Activated CD4-positive, alpha-beta T cell treated with anti-CD3 and anti-CD28 coated beads, Interleukin-2, amount 50 U/mL, for 16 hours (primary cell): ENCODE measurements at regions not wholly inside any gene's neighbourhood (a gene's known extent, or its start where the extent isn't known, plus 50 kb on each side); places are given as distances from the start of the nearest gene placed in this dataset.
"Not testable (repeated sequence)": the region's sequence is repeated elsewhere in the genome, so short reads cannot be mapped to it uniquely, and the experiment has no call there.

Experiments
- DNase-seq: peaks from one replicate; pipeline ENCODE4 v3.0.0-alpha.2; 2020

GRCh38 chr4:184950926-184951325, 67.4 kb upstream of the HELT start:
- DNase-seq: no peak

GRCh38 chr4:184951668-184952160, 66.6 kb upstream of the HELT start:
- no peak for DNase-seq

- no peak for DNase-seq
Measured at GRCh38 chr4:184952522-184952921, 65.8 kb upstream of the HELT start.

GRCh38 chr4:184953421-184953945, 64.8 kb upstream of the HELT start:
- no peak for DNase-seq

- no peak for DNase-seq
Measured at GRCh38 chr4:184953971-184954370, 64.3 kb upstream of the HELT start.

GRCh38 chr4:184954482-184954881, 63.8 kb upstream of the HELT start:
- no peak for DNase-seq

GRCh38 chr4:184955116-184955515, 63.2 kb upstream of the HELT start:
- no peak for DNase-seq

GRCh38 chr4:184955636-184956035, 62.7 kb upstream of the HELT start:
- no peak for DNase-seq

GRCh38 chr4:184957446-184958115, 60.7 kb upstream of the HELT start:
- DNase-seq: no peak

GRCh38 chr4:184958127-184958922, 60.0 kb upstream of the HELT start:
- no peak for DNase-seq

- no peak for DNase-seq
Measured at GRCh38 chr4:184958923-184959210, 59.4 kb upstream of the HELT start.

GRCh38 chr4:184959309-184959708, 59.0 kb upstream of the HELT start:
- DNase-seq: no peak

GRCh38 chr4:184959786-184960185, 58.5 kb upstream of the HELT start:
- no peak for DNase-seq

- DNase-seq: no peak
Measured at GRCh38 chr4:184960505-184960971, 57.8 kb upstream of the HELT start.

GRCh38 chr4:184961660-184962059, 56.6 kb upstream of the HELT start:
- DNase-seq: no peak

- DNase-seq: no peak
Measured at GRCh38 chr4:184962125-184962638, 56.1 kb upstream of the HELT start.

- not testable (repeated sequence) for DNase-seq
Measured at GRCh38 chr4:184965230-184966050, 52.9 kb upstream of the HELT start.

- not testable (repeated sequence) for DNase-seq
Measured at GRCh38 chr4:184966051-184966691, 52.1 kb upstream of the HELT start.

- DNase-seq: peak; percentile 15
Measured at GRCh38 chr4:184967699-184968098, 50.6 kb upstream of the HELT start.

GRCh38 chr4:184968366-184968765, 49.9 kb upstream of the HELT start:
- no peak for DNase-seq
